DOHH2 (cell line): ENCODE measurements at regions not wholly inside any gene's neighbourhood (a gene's known extent, or its start where the extent isn't known, plus 50 kb on each side); places are given as distances from the start of the nearest gene placed in this dataset.

Source experiments
- H3F3A ChIP-seq: fragments of 200-600 bp; sonication (generic), shearing (Covaris generic); 2 replicates; pipeline ENCODE4 v1.6.0; 2016; ENCODE audit warnings: antibody characterized with exemption, mild to moderate bottlenecking; ENCODE audit not compliant: control insufficient read depth, insufficient read depth
- H3K27ac ChIP-seq: fragments of 200-600 bp; sonication (generic); 2 replicates; pipeline ENCODE4 v1.5.1; 2014; ENCODE audit warnings: low read depth, mild to moderate bottlenecking, low read length, moderate library complexity
- H3K27me3 ChIP-seq: fragments of 200-600 bp; sonication (generic); 2 replicates; pipeline ENCODE4 v1.6.1; 2014; ENCODE audit warnings: mild to moderate bottlenecking, low read length, mixed read lengths; ENCODE audit not compliant: control insufficient read depth
- H3K36me3 ChIP-seq: fragments of 200-600 bp; sonication (generic); 2 replicates; pipeline ENCODE4 v1.6.1; 2014; ENCODE audit warnings: mild to moderate bottlenecking, low read length, moderate library complexity, mixed read lengths; ENCODE audit not compliant: control insufficient read depth
- H3K4me1 ChIP-seq: fragments of 200-600 bp; sonication (generic); 2 replicates; pipeline ENCODE4 v1.6.1; 2014; ENCODE audit warnings: mild to moderate bottlenecking, low read length, mixed read lengths; ENCODE audit not compliant: control insufficient read depth
- H3K4me2 ChIP-seq: fragments of 200-600 bp; sonication (generic); 2 replicates; pipeline ENCODE4 v1.6.0; 2014; ENCODE audit warnings: mild to moderate bottlenecking, low read length, moderate library complexity
- H3K4me3 ChIP-seq: fragments of 200-600 bp; sonication (generic); 2 replicates; pipeline ENCODE4 v1.5.1; 2014; ENCODE audit warnings: mild to moderate bottlenecking, low read length, mixed read lengths
- H3K79me2 ChIP-seq: fragments of 200-600 bp; sonication (generic); 2 replicates; pipeline ENCODE4 v1.6.1; 2014; ENCODE audit warnings: mild to moderate bottlenecking, low read length, mixed read lengths; ENCODE audit not compliant: control insufficient read depth
- H3K9me2 ChIP-seq: fragments of 200-600 bp; sonication (generic); replicated peaks from 2 replicates; pipeline ENCODE4 v1.6.1; 2014; ENCODE audit warnings: mild to moderate bottlenecking, low read length, mixed read lengths; ENCODE audit not compliant: control insufficient read depth
- H3K9me3 ChIP-seq: fragments of 200-600 bp; sonication (generic); 2 replicates; pipeline ENCODE4 v1.6.1; 2014; ENCODE audit warnings: antibody characterized with exemption, low read length, mixed read lengths; ENCODE audit not compliant: control insufficient read depth, insufficient read depth
- H4K20me1 ChIP-seq: fragments of 200-600 bp; sonication (generic); 2 replicates; pipeline ENCODE4 v1.6.0; 2014; ENCODE audit warnings: low read depth, mild to moderate bottlenecking, antibody characterized with exemption, low read length, moderate library complexity; ENCODE audit not compliant: control insufficient read depth, insufficient read depth
- CTCF ChIP-seq: fragments of 200-600 bp; sonication (generic); IDR thresholded peaks from one replicate; pipeline ENCODE4 v1.5.1; 2014; ENCODE audit warnings: antibody characterized with exemption, mild to moderate bottlenecking, low read depth, low read length; ENCODE audit not compliant: poor library complexity, severe bottlenecking
- EZH2phosphoT487 ChIP-seq: fragments of 200-600 bp; sonication (generic); IDR thresholded peaks from 2 replicates; pipeline ENCODE4 v1.6.1; 2017; ENCODE audit warnings: borderline replicate concordance, mild to moderate bottlenecking, antibody characterized with exemption, low read length, moderate library complexity, mixed read lengths

- H4K20me1 ChIP-seq: no peaks in the 10 kb centered on the region
- H3K79me2 ChIP-seq: no peaks in the 10 kb centered on the region
- H3K36me3 ChIP-seq: no peaks in the 10 kb centered on the region
- H3F3A ChIP-seq: no peaks in the 10 kb centered on the region
- no peaks in the 10 kb centered on the region for H3K4me1 ChIP-seq
- no peak overlapping the region for H3K27ac ChIP-seq
- TF ChIP-seq CTCF (no peak), EZH2phosphoT487 (no peak)
- H3K4me2 ChIP-seq: no peak overlapping the region
- H3K4me3 ChIP-seq: no peak overlapping the region
- no peaks in the 10 kb centered on the region for H3K9me3 ChIP-seq
- no peaks in the 10 kb centered on the region for H3K9me2 ChIP-seq
- H3K27me3 ChIP-seq: no peaks in the 10 kb centered on the region
These were observed 780.1 kb downstream of the TUSC7 start for GRCh38 chr3:117489663-117490079.

- no peaks in the 10 kb centered on the region for H3K79me2 ChIP-seq
- no peaks in the 10 kb centered on the region for H3K36me3 ChIP-seq
- TF ChIP-seq EZH2phosphoT487 (no peak), CTCF (no peak)
- no peak overlapping the region for H3K4me3 ChIP-seq
- no peaks in the 10 kb centered on the region for H3K9me3 ChIP-seq
- no peaks in the 10 kb centered on the region for H3K27me3 ChIP-seq
- H3K4me1 ChIP-seq: no peaks in the 10 kb centered on the region
- no peak overlapping the region for H3K4me2 ChIP-seq
- H4K20me1 ChIP-seq: no peaks in the 10 kb centered on the region
- no peaks in the 10 kb centered on the region for H3F3A ChIP-seq
- no peak overlapping the region for H3K27ac ChIP-seq
- H3K9me2 ChIP-seq: no peaks in the 10 kb centered on the region
These were observed 781.1 kb downstream of the TUSC7 start for GRCh38 chr3:117490716-117491115.

DNA sequence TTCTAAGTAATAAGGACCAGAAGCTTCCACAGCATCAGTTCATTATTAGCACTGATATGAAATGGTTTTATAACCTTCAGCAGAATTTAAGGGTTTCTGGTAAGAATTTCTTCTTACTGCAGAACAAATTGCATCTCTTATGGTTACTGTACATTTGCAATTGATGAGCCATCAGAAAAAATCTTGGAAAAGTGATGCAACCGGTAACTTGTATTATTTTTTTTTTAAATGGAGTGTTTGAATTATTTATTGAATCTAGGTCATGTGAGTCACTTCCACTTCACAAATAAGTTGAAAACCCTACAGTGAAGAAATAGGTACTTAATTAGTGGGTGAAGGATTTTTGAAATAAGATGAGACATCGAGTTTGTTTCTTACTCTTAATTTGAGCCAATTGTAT, 786.0 kb downstream of the TUSC7 start:
- Histone ChIP-seq H3K27ac (no peak overlapping the region), H3K79me2 (no peaks in the 10 kb centered on the region), H3K4me1 (no peaks in the 10 kb centered on the region), H3K4me2 (no peak overlapping the region), H3K4me3 (no peak overlapping the region), H3F3A (no peaks in the 10 kb centered on the region), H4K20me1 (no peaks in the 10 kb centered on the region), H3K9me3 (no peaks in the 10 kb centered on the region), H3K9me2 (no peaks in the 10 kb centered on the region), H3K27me3 (no peaks in the 10 kb centered on the region), H3K36me3 (no peaks in the 10 kb centered on the region)
- TF ChIP-seq EZH2phosphoT487 (no peak), CTCF (no peak)
